ENCODE measurements at regions not wholly inside any gene's neighbourhood (a gene's known extent, or its start where the extent isn't known, plus 50 kb on each side); places are given as distances from the start of the nearest gene placed in this dataset.

GRCh38 chr17:77266891-77267341, 126.1 kb downstream of the SEC14L1 start:
- DNase-seq, result no peak

- DNase-seq, result no peak
Observed at GRCh38 chr17:77269696-77270681, 129.2 kb downstream of the SEC14L1 start.

GRCh38 chr17:77271411-77271810, 130.6 kb downstream of the SEC14L1 start:
- DNase-seq, result no peak

GRCh38 chr17:77273397-77274085, 132.8 kb downstream of the SEC14L1 start:
- no peak for DNase-seq

GRCh38 chr17:77274096-77274845, 133.5 kb downstream of the SEC14L1 start:
- no peak for DNase-seq

GRCh38 chr17:77279448-77280303, 138.9 kb downstream of the SEC14L1 start:
- no peak for DNase-seq

- no peak for DNase-seq
Observed at GRCh38 chr17:77280304-77281121, 139.7 kb downstream of the SEC14L1 start.

GRCh38 chr17:77281122-77281903, 140.5 kb downstream of the SEC14L1 start:
- DNase-seq, result peak; percentile 43

- DNase-seq, result no peak
Observed at GRCh38 chr17:77281904-77282367, 141.2 kb downstream of the SEC14L1 start.

- no peak for DNase-seq
Observed at GRCh38 chr17:77282524-77283515, 142.1 kb downstream of the SEC14L1 start.

- DNase-seq, result no peak
Observed at GRCh38 chr17:77284023-77284617, 143.4 kb downstream of the SEC14L1 start.

- DNase-seq, result no peak
Observed at GRCh38 chr17:77285594-77286390, 145.0 kb downstream of the SEC14L1 start.

- DNase-seq, result no peak
Observed at GRCh38 chr17:77286391-77286640, 145.5 kb downstream of the SEC14L1 start.

- DNase-seq, result no peak
Observed at GRCh38 chr17:77286641-77287431, 146.1 kb downstream of the SEC14L1 start.

- DNase-seq, result no peak
Observed at GRCh38 chr17:77287432-77288068, 146.8 kb downstream of the SEC14L1 start.

GRCh38 chr17:77288115-77288619, 147.4 kb downstream of the SEC14L1 start:
- DNase-seq, result no peak
